ENCODE measurements at regions not wholly inside any gene's neighbourhood (a gene's known extent, or its start where the extent isn't known, plus 50 kb on each side); places are given as distances from the start of the nearest gene placed in this dataset.

DNA sequence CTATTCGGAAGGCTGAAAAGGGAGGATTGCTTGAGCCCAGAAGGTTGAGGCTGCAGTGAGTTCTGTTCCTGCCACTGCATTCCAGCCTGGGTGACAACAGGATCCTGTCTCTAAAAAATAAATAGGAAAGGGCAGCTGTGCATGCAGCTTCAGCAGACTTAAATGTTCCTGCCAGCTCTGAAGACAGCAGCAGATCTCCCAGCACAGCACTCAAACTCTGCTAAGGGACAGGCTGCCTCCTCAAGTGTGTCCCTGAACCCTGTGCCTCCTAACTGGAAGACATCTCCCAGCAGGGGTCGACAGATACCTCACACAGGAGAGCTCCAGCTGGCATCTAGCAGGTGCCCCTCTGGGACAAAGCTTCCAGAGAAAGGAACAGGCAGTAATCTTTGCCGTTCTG is 117.9 kb downstream of the CXCL12 start:
- no peak overlapping the region for H3K14ac ChIP-seq (ENCODE audit: insufficient read length)
- H3K9me3 ChIP-seq (ENCODE audit: insufficient read depth in 2 of 2, low read depth in 1 of 2, low read length in 1 of 2) = peaks cover 0 to 22% of the 10 kb centered on the region in 2 experiments; a peak in 2 of 4 replicates
- no peak overlapping the region for H3K18ac ChIP-seq (ENCODE audit: extremely low read depth, low read length)
- H3K27ac ChIP-seq (ENCODE audit: low read depth, low read length) = no peak overlapping the region
- no peak overlapping the region for H2BK20ac ChIP-seq (ENCODE audit: low read length)
- H3K4me2 ChIP-seq (ENCODE audit: insufficient read depth in 1 of 2, low read depth in 2 of 2, low read length in 2 of 2) = no peak overlapping the region
- H3K27me3 ChIP-seq (replicated peaks in 1 of 4; ENCODE audit: control insufficient read depth in 3 of 4, extremely low read depth in 1 of 4, insufficient read depth in 3 of 4, low read length in 3 of 4) = no peaks in the 10 kb centered on the region
- H2BK12ac ChIP-seq (ENCODE audit: low read depth, low read length) = no peak overlapping the region
- no peak overlapping the region for H4K5ac ChIP-seq (ENCODE audit: insufficient read length, low read depth, low read length)
- H3K23me2 ChIP-seq (ENCODE audit: low read depth, low read length) = no peaks in the 10 kb centered on the region
- WGBS, 2 experiments (ENCODE audit: extremely low coverage in 1 of 2, insufficient coverage in 1 of 2, insufficient read length in 1 of 2, insufficient replicate concordance in 2 of 2, low coverage in 1 of 2, low lambda C conversion rate in 2 of 2, missing lambda C conversion rate in 1 of 2) = 77% methylated on average over 3 of the region's 3 CpGs; no CpG with 5 or more reads in 1 of the 2 experiments
- no peak overlapping the region for H3K4me3 ChIP-seq (ENCODE audit: extremely low read depth in 1 of 4, insufficient read depth in 2 of 4, low read depth in 3 of 4, low read length in 4 of 4)
- no peaks in the 10 kb centered on the region for H4K20me1 ChIP-seq (replicated peaks in 1 of 2; ENCODE audit: control insufficient read depth in 1 of 2, insufficient read depth in 2 of 2, low read length in 2 of 2)
- no peak overlapping the region for H4K8ac ChIP-seq (ENCODE audit: extremely low read depth, insufficient read depth, low read length)
- no peak overlapping the region for H2AFZ ChIP-seq (ENCODE audit: low read length)
- no peak overlapping the region for H2AK5ac ChIP-seq (ENCODE audit: low read depth, low read length)
- no peak overlapping the region for H4K91ac ChIP-seq (replicated peaks; ENCODE audit: insufficient read length, low read length)
- no peaks in the 10 kb centered on the region for H3K36me3 ChIP-seq (ENCODE audit: control insufficient read depth in 2 of 4, insufficient read depth in 4 of 4, low read length in 3 of 4)
- no peaks in the 10 kb centered on the region for H3K79me2 ChIP-seq (ENCODE audit: control insufficient read depth in 1 of 2, insufficient read depth in 2 of 2, low read length in 2 of 2)
- no peak overlapping the region for H3K4ac ChIP-seq (replicated peaks; ENCODE audit: insufficient read length, low read depth, low read length)
- ChIA-PET POLR2A (ENCODE audit: partially characterized antibody) (interaction anchor here (0.6 kb wide), 1 partner anchor 741 kb away, joined by 3 read pairs; no protein-coding TSS in a partner anchor), CTCF (ENCODE audit: partially characterized antibody) (interaction anchor here (0.8 to 0.9 kb wide), 2 partner anchors 9 to 594 kb away, joined by 3 read pairs; no protein-coding TSS in a partner anchor)
- no peak overlapping the region for H2BK15ac ChIP-seq (ENCODE audit: low read length)
- FAIRE-seq (no peak), DNase-seq (ENCODE audit: low read depth in 1 of 2, low spot score in 2 of 2) (no peak)
- no peak overlapping the region for H3K56ac ChIP-seq (replicated peaks; ENCODE audit: insufficient read length, low read depth, low read length)
- H2BK5ac ChIP-seq (ENCODE audit: low read depth, low read length) = no peak overlapping the region
- H3K79me1 ChIP-seq (ENCODE audit: low read depth, low read length) = no peaks in the 10 kb centered on the region
- no peak overlapping the region for H2BK120ac ChIP-seq (replicated peaks; ENCODE audit: low read depth, low read length)
- H3K23ac ChIP-seq (ENCODE audit: insufficient read length) = no peak overlapping the region
- H3K9ac ChIP-seq (replicated peaks in 1 of 4; ENCODE audit: extremely low read depth in 1 of 4, low read depth in 3 of 4, low read length in 3 of 4) = no peak overlapping the region
- no peaks in the 10 kb centered on the region for H3K4me1 ChIP-seq (replicated peaks in 1 of 4; ENCODE audit: control insufficient read depth in 3 of 4, insufficient read depth in 4 of 4, low read length in 3 of 4)
- TF ChIP-seq SP2 (IDR thresholded peaks at IDR 0.05; ENCODE audit: low read length) = no peak
- no peak for TF ChIP-seq EP300 (IDR thresholded peaks at IDR 0.05; ENCODE audit: borderline replicate concordance in 1 of 2, low read depth in 2 of 2, low read length in 2 of 2)
- no peak for TF ChIP-seq HDAC2 (IDR thresholded peaks at IDR 0.05; ENCODE audit: borderline replicate concordance in 1 of 2, low read depth in 2 of 2, low read length in 2 of 2)
- no peak for TF ChIP-seq EGR1 (IDR thresholded peaks at IDR 0.05; ENCODE audit: borderline replicate concordance, low read depth, low read length)
- TF ChIP-seq ZNF274 (IDR thresholded peaks at IDR 0.05; ENCODE audit: borderline replicate concordance, extremely low read depth, low read length) = no peak

All from H1 (cell line).